ENCODE measurements at regions not wholly inside any gene's neighbourhood (a gene's known extent, or its start where the extent isn't known, plus 50 kb on each side); places are given as distances from the start of the nearest gene placed in this dataset.

DNA sequence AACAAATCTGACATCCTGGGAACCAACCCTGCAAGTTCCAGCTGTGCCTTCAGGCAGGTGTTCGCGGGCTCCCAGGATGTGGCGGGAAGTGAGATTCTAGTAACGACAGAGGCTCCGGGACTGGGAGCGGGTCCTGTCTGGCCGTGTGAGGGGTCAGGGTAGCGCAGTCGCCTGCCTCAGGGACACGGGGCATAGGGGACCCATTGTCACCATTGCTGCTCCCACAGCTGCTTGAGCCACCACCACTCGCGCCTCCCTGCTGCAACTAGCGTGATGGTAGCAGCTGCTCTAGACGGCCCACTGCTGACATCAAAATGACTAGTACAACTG, 468.5 kb downstream of the CDH9 start:
- no peak for TF ChIP-seq POLR2AphosphoS5 (IDR thresholded peaks at IDR 0.05; ENCODE audit: insufficient read depth, low read depth, low read length)
- TF ChIP-seq POLR2A (IDR thresholded peaks at IDR 0.05; ENCODE audit: low read depth, low read length) = no peak
- TF ChIP-seq, protein P1, sequence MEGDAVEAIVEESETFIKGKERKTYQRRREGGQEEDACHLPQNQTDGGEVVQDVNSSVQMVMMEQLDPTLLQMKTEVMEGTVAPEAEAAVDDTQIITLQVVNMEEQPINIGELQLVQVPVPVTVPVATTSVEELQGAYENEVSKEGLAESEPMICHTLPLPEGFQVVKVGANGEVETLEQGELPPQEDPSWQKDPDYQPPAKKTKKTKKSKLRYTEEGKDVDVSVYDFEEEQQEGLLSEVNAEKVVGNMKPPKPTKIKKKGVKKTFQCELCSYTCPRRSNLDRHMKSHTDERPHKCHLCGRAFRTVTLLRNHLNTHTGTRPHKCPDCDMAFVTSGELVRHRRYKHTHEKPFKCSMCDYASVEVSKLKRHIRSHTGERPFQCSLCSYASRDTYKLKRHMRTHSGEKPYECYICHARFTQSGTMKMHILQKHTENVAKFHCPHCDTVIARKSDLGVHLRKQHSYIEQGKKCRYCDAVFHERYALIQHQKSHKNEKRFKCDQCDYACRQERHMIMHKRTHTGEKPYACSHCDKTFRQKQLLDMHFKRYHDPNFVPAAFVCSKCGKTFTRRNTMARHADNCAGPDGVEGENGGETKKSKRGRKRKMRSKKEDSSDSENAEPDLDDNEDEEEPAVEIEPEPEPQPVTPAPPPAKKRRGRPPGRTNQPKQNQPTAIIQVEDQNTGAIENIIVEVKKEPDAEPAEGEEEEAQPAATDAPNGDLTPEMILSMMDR (IDR thresholded peaks at IDR 0.05; ENCODE audit: extremely low read depth in 1 of 2, insufficient read depth in 1 of 2, low read depth in 1 of 2, low read length in 2 of 2) = no peak
- TF ChIP-seq MYC (IDR thresholded peaks at IDR 0.05; ENCODE audit: low read depth, low read length) = no peak
- no peak for TF ChIP-seq EZH2 (IDR thresholded peaks at IDR 0.05; ENCODE audit: borderline replicate concordance, low read depth, low read length, severe bottlenecking)
